ENCODE measurements at regions not wholly inside any gene's neighbourhood (a gene's known extent, or its start where the extent isn't known, plus 50 kb on each side); places are given as distances from the start of the nearest gene placed in this dataset.

DNA sequence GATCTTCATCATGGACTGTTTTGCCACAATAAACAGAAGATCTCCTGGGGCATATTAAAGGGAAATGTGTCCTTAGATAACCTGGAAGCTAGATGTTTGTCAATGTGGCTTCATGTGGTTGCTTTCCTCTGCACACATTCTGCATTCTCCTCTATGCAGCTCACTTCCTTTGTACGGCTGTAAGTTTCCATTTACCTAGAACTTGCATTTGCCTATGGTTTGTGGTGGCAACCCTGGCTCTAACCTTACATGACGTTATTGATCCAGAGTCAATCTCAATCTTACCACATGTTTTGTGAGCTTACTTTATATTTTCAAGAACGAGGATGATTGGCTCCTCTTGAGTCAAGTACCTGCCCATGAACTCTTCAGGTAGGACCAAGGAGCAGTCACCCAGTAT lies 863.1 kb downstream of the MAFB start:
- TF ChIP-seq, protein P1, sequence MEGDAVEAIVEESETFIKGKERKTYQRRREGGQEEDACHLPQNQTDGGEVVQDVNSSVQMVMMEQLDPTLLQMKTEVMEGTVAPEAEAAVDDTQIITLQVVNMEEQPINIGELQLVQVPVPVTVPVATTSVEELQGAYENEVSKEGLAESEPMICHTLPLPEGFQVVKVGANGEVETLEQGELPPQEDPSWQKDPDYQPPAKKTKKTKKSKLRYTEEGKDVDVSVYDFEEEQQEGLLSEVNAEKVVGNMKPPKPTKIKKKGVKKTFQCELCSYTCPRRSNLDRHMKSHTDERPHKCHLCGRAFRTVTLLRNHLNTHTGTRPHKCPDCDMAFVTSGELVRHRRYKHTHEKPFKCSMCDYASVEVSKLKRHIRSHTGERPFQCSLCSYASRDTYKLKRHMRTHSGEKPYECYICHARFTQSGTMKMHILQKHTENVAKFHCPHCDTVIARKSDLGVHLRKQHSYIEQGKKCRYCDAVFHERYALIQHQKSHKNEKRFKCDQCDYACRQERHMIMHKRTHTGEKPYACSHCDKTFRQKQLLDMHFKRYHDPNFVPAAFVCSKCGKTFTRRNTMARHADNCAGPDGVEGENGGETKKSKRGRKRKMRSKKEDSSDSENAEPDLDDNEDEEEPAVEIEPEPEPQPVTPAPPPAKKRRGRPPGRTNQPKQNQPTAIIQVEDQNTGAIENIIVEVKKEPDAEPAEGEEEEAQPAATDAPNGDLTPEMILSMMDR (IDR thresholded peaks at IDR 0.05) = no peak
- TF ChIP-seq POLR2A (IDR thresholded peaks at IDR 0.05) = no peak
